ENCODE measurements at regions not wholly inside any gene's neighbourhood (a gene's known extent, or its start where the extent isn't known, plus 50 kb on each side); places are given as distances from the start of the nearest gene placed in this dataset.

GRCh38 chr16:55380485-55380884, 56.5 kb downstream of the IRX6 start:
- intact Hi-C loops (cut with DNase I), result loop anchor here (10.0 kb wide), 1 partner anchor 1416 kb away; no protein-coding TSS in a partner anchor
- ATAC-seq (no peak), DNase-seq (ENCODE audit: missing footprints) (no peak)

- DNase-seq (ENCODE audit: missing footprints), result no peak
- intact Hi-C loops (cut with DNase I), result loop anchor here (10.0 kb wide), 1 partner anchor 1420 kb away; no protein-coding TSS in a partner anchor
- peak; percentile 65 for ATAC-seq
Measured at GRCh38 chr16:55384288-55385247, 60.6 kb downstream of the IRX6 start.

- DNase-seq (ENCODE audit: missing footprints), result no peak
- intact Hi-C loops (cut with DNase I), result loop anchor here (10.0 kb wide), 1 partner anchor 1421 kb away; no protein-coding TSS in a partner anchor
- ATAC-seq, result no peak
Measured at GRCh38 chr16:55385359-55385758, 61.4 kb downstream of the IRX6 start.

- DNase-seq (ENCODE audit: missing footprints) (no peak), ATAC-seq (no peak)
- intact Hi-C loops (cut with DNase I), result loop anchor here (10.0 kb wide), 1 partner anchor 1422 kb away; no protein-coding TSS in a partner anchor
Measured at GRCh38 chr16:55386534-55387296, 62.7 kb downstream of the IRX6 start.

GRCh38 chr16:55388131-55388862, 64.3 kb downstream of the IRX6 start:
- ATAC-seq, result no peak
- DNase-seq (ENCODE audit: missing footprints), result no peak
- intact Hi-C loops (cut with DNase I), result loop anchor here (10.0 kb wide), 1 partner anchor 1423 kb away; no protein-coding TSS in a partner anchor

- intact Hi-C loops (cut with DNase I), result loop anchor here (10.0 kb wide), 1 partner anchor 1425 kb away; no protein-coding TSS in a partner anchor
- DNase-seq (ENCODE audit: missing footprints) (no peak), ATAC-seq (peak; percentile 77)
Measured at GRCh38 chr16:55389426-55390073, 65.5 kb downstream of the IRX6 start.

GRCh38 chr16:55390630-55391237, 66.7 kb downstream of the IRX6 start:
- peak; percentile 42 for ATAC-seq

GRCh38 chr16:55391760-55392375, 67.9 kb downstream of the IRX6 start:
- no peak for DNase-seq (ENCODE audit: missing footprints)
- intact Hi-C loops (cut with DNase I), result no loop called here
- no peak for ATAC-seq

More at GRCh38 chr16:55390630-55391237, 66.7 kb downstream of the IRX6 start:
- intact Hi-C loops (cut with DNase I), result no loop called here
- DNase-seq (ENCODE audit: missing footprints), result no peak

GRCh38 chr16:55392701-55393100, 68.7 kb downstream of the IRX6 start:
- no peak for DNase-seq (ENCODE audit: missing footprints)
- intact Hi-C loops (cut with DNase I), result no loop called here
- ATAC-seq, result no peak

GRCh38 chr16:55393991-55394390, 70.0 kb downstream of the IRX6 start:
- ATAC-seq, result no peak
- intact Hi-C loops (cut with DNase I), result no loop called here
- no peak for DNase-seq (ENCODE audit: missing footprints)

GRCh38 chr16:55398762-55399161, 74.8 kb downstream of the IRX6 start:
- no peak for ATAC-seq
- no peak for DNase-seq (ENCODE audit: missing footprints)
- intact Hi-C loops (cut with DNase I), result no loop called here

GRCh38 chr16:55399911-55400310, 75.9 kb downstream of the IRX6 start:
- DNase-seq (ENCODE audit: missing footprints) (no peak), ATAC-seq (no peak)
- intact Hi-C loops (cut with DNase I), result no loop called here

GRCh38 chr16:55401046-55401445, 77.0 kb downstream of the IRX6 start:
- no peak for DNase-seq (ENCODE audit: missing footprints)
- no peak for ATAC-seq

GRCh38 chr16:55403464-55403863, 75.5 kb upstream of the MMP2 start:
- ATAC-seq (no peak), DNase-seq (ENCODE audit: missing footprints) (no peak)
- intact Hi-C loops (cut with DNase I), result no loop called here

More at GRCh38 chr16:55401046-55401445, 77.0 kb downstream of the IRX6 start:
- intact Hi-C loops (cut with DNase I), result no loop called here

GRCh38 chr16:55406651-55407050, 72.3 kb upstream of the MMP2 start:
- ATAC-seq (no peak), DNase-seq (ENCODE audit: missing footprints) (no peak)
- intact Hi-C loops (cut with DNase I), result no loop called here

- intact Hi-C loops (cut with DNase I), result no loop called here
- DNase-seq (ENCODE audit: missing footprints) (no peak), ATAC-seq (no peak)
Measured at GRCh38 chr16:55408661-55409060, 70.3 kb upstream of the MMP2 start.

- ATAC-seq, result no peak
- DNase-seq (ENCODE audit: missing footprints), result no peak
- intact Hi-C loops (cut with DNase I), result no loop called here
Measured at GRCh38 chr16:55411231-55411630, 67.8 kb upstream of the MMP2 start.

Measured in Right ventricle myocardium inferior (tissue), 1 donor.